ENCODE measurements at regions not wholly inside any gene's neighbourhood (a gene's known extent, or its start where the extent isn't known, plus 50 kb on each side); places are given as distances from the start of the nearest gene placed in this dataset.
A peak's percentile ranks its signal among the peaks of the same experiment; 100 is the strongest.

GRCh38 chr16:77610496-77610895 is 111.8 kb upstream of the NUDT7 start:
- no peak for DNase-seq (ENCODE audit: low read depth)
- no peak for TF ChIP-seq CTCF (IDR thresholded peaks at IDR 0.05; ENCODE audit: low read depth, low read length, missing control alignments)
- in situ Hi-C loops (cut with HindIII; ENCODE audit: low sequenced_read_pairs), result no loop called here
- no peak overlapping the region for H3K4me3 ChIP-seq (ENCODE audit: low read depth, low read length)

GRCh38 chr16:77611386-77611785 is 110.9 kb upstream of the NUDT7 start:
- no peak for DNase-seq (ENCODE audit: low read depth)
- H3K4me3 ChIP-seq (ENCODE audit: low read depth, low read length), result no peak overlapping the region
- in situ Hi-C loops (cut with HindIII; ENCODE audit: low sequenced_read_pairs), result no loop called here
- no peak for TF ChIP-seq CTCF (IDR thresholded peaks at IDR 0.05; ENCODE audit: low read depth, low read length, missing control alignments)

- in situ Hi-C loops (cut with HindIII; ENCODE audit: low sequenced_read_pairs), result no loop called here
- DNase-seq (ENCODE audit: low read depth), result no peak
- H3K4me3 ChIP-seq (ENCODE audit: low read depth, low read length), result no peak overlapping the region
- TF ChIP-seq CTCF (IDR thresholded peaks at IDR 0.05; ENCODE audit: low read depth, low read length, missing control alignments), result no peak
These were observed 109.7 kb upstream of the NUDT7 start for GRCh38 chr16:77612596-77612995.

GRCh38 chr16:77613095-77613494 is 109.2 kb upstream of the NUDT7 start:
- TF ChIP-seq CTCF (IDR thresholded peaks at IDR 0.05; ENCODE audit: low read depth, low read length, missing control alignments), result no peak
- H3K4me3 ChIP-seq (ENCODE audit: low read depth, low read length), result no peak overlapping the region
- in situ Hi-C loops (cut with HindIII; ENCODE audit: low sequenced_read_pairs), result no loop called here
- no peak for DNase-seq (ENCODE audit: low read depth)

- no peak for TF ChIP-seq CTCF (IDR thresholded peaks at IDR 0.05; ENCODE audit: low read depth, low read length, missing control alignments)
- in situ Hi-C loops (cut with HindIII; ENCODE audit: low sequenced_read_pairs), result no loop called here
- no peak overlapping the region for H3K4me3 ChIP-seq (ENCODE audit: low read depth, low read length)
- no peak for DNase-seq (ENCODE audit: low read depth)
These were observed 104.8 kb upstream of the NUDT7 start for GRCh38 chr16:77617553-77617952.

- H3K4me3 ChIP-seq (ENCODE audit: low read depth, low read length), result no peak overlapping the region
- peak; percentile 39 for DNase-seq (ENCODE audit: low read depth)
- TF ChIP-seq CTCF (IDR thresholded peaks at IDR 0.05; ENCODE audit: low read depth, low read length, missing control alignments), result no peak
- in situ Hi-C loops (cut with HindIII; ENCODE audit: low sequenced_read_pairs), result no loop called here
These were observed 104.3 kb upstream of the NUDT7 start for GRCh38 chr16:77617996-77618395.

GRCh38 chr16:77618951-77619350 is 103.4 kb upstream of the NUDT7 start:
- no peak for TF ChIP-seq CTCF (IDR thresholded peaks at IDR 0.05; ENCODE audit: low read depth, low read length, missing control alignments)
- no peak overlapping the region for H3K4me3 ChIP-seq (ENCODE audit: low read depth, low read length)
- in situ Hi-C loops (cut with HindIII; ENCODE audit: low sequenced_read_pairs), result no loop called here
- no peak for DNase-seq (ENCODE audit: low read depth)

Measured in astrocyte of the cerebellum (primary cell).